Stimulated activated naive B cell treated with anti-CD40 and anti-IgM and Interleukin-4, amounts not matched to agents 10 μg/mL and 1 μg/mL and 100 μg/mL, for 72 hours (primary cell): ENCODE measurements at regions not wholly inside any gene's neighbourhood (a gene's known extent, or its start where the extent isn't known, plus 50 kb on each side); places are given as distances from the start of the nearest gene placed in this dataset.

Source experiments
- ATAC-seq, 2 donors: fragments of 150-1000 bp; cut with Tn5 transposase; replicated peaks; 2 replicates each; pipeline ENCODE4 v1.10.0; 2021; ENCODE audit warnings: moderate library complexity in 1 of 2
- DNase-seq: peaks from one replicate; pipeline ENCODE4 v3.0.0; 2021
- H3K27ac Mint-ChIP-seq: one replicate; pipeline ENCODE4 v1.8.0; 2022; ENCODE audit warnings: mild to moderate bottlenecking, mixed read lengths
- H3K27me3 Mint-ChIP-seq, 2 donors: one replicate each; pipeline ENCODE4 v1.8.0; 2022; ENCODE audit warnings: mixed read lengths in 2 of 2
- H3K36me3 Mint-ChIP-seq, 2 donors: one replicate each; pipeline ENCODE4 v1.8.0; 2022; ENCODE audit warnings: mixed read lengths in 2 of 2, mild to moderate bottlenecking in 1 of 2
- H3K4me1 Mint-ChIP-seq, 2 donors: one replicate each; pipeline ENCODE4 v1.8.0; 2022; ENCODE audit warnings: mixed read lengths in 2 of 2, mild to moderate bottlenecking in 1 of 2
- H3K4me3 Mint-ChIP-seq, 2 donors: one replicate each; pipeline ENCODE4 v1.8.0; 2022; ENCODE audit warnings: mild to moderate bottlenecking in 2 of 2, mixed read lengths in 2 of 2, moderate library complexity in 1 of 2
- H3K9me3 Mint-ChIP-seq, 2 donors: one replicate each; pipeline ENCODE4 v1.8.0; 2022; ENCODE audit warnings: mixed read lengths in 2 of 2, mild to moderate bottlenecking in 1 of 2

GRCh38 chr10:85524001-85524666 lies 842.5 kb downstream of the GRID1 start:
- Mint-ChIP-seq H3K36me3 (no peaks in the 10 kb centered on the region), H3K9me3 (peaks cover 4 to 6% of the 10 kb centered on the region in 2 donors), H3K4me3 (no peak overlapping the region), H3K4me1 (no peaks in the 10 kb centered on the region), H3K27ac (no peak overlapping the region), H3K27me3 (peaks cover 0 to 4% of the 10 kb centered on the region in 2 donors)
- ATAC-seq (no peak), DNase-seq (no peak)

GRCh38 chr10:85527616-85528317 lies 838.8 kb downstream of the GRID1 start:
- no peak for ATAC-seq

GRCh38 chr10:85528318-85528652 lies 838.3 kb downstream of the GRID1 start:
- Mint-ChIP-seq H3K4me1 (no peaks in the 10 kb centered on the region), H3K27me3 (no peaks in the 10 kb centered on the region), H3K9me3 (peaks cover 5 to 9% of the 10 kb centered on the region in 2 donors), H3K4me3 (no peak overlapping the region), H3K36me3 (no peaks in the 10 kb centered on the region), H3K27ac (no peak overlapping the region)
- ATAC-seq, result no peak
- DNase-seq, result no peak

More at GRCh38 chr10:85527616-85528317, 838.8 kb downstream of the GRID1 start:
- Mint-ChIP-seq H3K36me3 (no peaks in the 10 kb centered on the region), H3K4me1 (no peaks in the 10 kb centered on the region), H3K9me3 (peaks cover 5 to 9% of the 10 kb centered on the region in 2 donors), H3K27ac (no peak overlapping the region), H3K27me3 (no peaks in the 10 kb centered on the region), H3K4me3 (no peak overlapping the region)
- no peak for DNase-seq

- H3K27ac Mint-ChIP-seq, result no peak overlapping the region
- no peak overlapping the region for H3K4me3 Mint-ChIP-seq
- H3K27me3 Mint-ChIP-seq, result no peaks in the 10 kb centered on the region
- no peaks in the 10 kb centered on the region for H3K36me3 Mint-ChIP-seq
- peaks cover 8 to 9% of the 10 kb centered on the region in 2 donors for H3K9me3 Mint-ChIP-seq
- no peak for DNase-seq
- ATAC-seq, result no peak
- H3K4me1 Mint-ChIP-seq, result no peaks in the 10 kb centered on the region
These were observed 834.9 kb downstream of the GRID1 start for GRCh38 chr10:85531706-85532105.

- Mint-ChIP-seq H3K36me3 (no peaks in the 10 kb centered on the region), H3K27ac (no peak overlapping the region), H3K4me3 (no peak overlapping the region), H3K4me1 (no peaks in the 10 kb centered on the region), H3K27me3 (no peaks in the 10 kb centered on the region), H3K9me3 (peaks cover 8 to 9% of the 10 kb centered on the region in 2 donors)
- ATAC-seq (no peak), DNase-seq (no peak)
These were observed 833.8 kb downstream of the GRID1 start for GRCh38 chr10:85532773-85533172.

GRCh38 chr10:85535926-85536325 lies 830.7 kb downstream of the GRID1 start:
- H3K4me1 Mint-ChIP-seq, result no peaks in the 10 kb centered on the region
- H3K4me3 Mint-ChIP-seq, result no peak overlapping the region
- no peak overlapping the region for H3K27ac Mint-ChIP-seq
- no peak for DNase-seq
- no peaks in the 10 kb centered on the region for H3K27me3 Mint-ChIP-seq
- no peaks in the 10 kb centered on the region for H3K36me3 Mint-ChIP-seq
- H3K9me3 Mint-ChIP-seq, result peaks cover 0 to 2% of the 10 kb centered on the region in 2 donors
- no peak for ATAC-seq

GRCh38 chr10:85537561-85537960 lies 829.0 kb downstream of the GRID1 start:
- Mint-ChIP-seq H3K27me3 (no peaks in the 10 kb centered on the region), H3K27ac (no peak overlapping the region), H3K4me3 (no peak overlapping the region), H3K9me3 (peaks cover 0 to 2% of the 10 kb centered on the region in 2 donors), H3K36me3 (no peaks in the 10 kb centered on the region), H3K4me1 (no peaks in the 10 kb centered on the region)
- ATAC-seq (no peak), DNase-seq (no peak)

GRCh38 chr10:85538601-85539000 lies 828.0 kb downstream of the GRID1 start:
- no peak overlapping the region for H3K4me3 Mint-ChIP-seq
- DNase-seq (no peak), ATAC-seq (no peak)
- peaks cover 0 to 2% of the 10 kb centered on the region in 2 donors for H3K9me3 Mint-ChIP-seq
- no peak overlapping the region for H3K27ac Mint-ChIP-seq
- H3K27me3 Mint-ChIP-seq, result no peaks in the 10 kb centered on the region
- H3K36me3 Mint-ChIP-seq, result no peaks in the 10 kb centered on the region
- no peaks in the 10 kb centered on the region for H3K4me1 Mint-ChIP-seq

GRCh38 chr10:85542152-85542551 lies 824.4 kb downstream of the GRID1 start:
- no peaks in the 10 kb centered on the region for H3K4me1 Mint-ChIP-seq
- ATAC-seq (no peak), DNase-seq (no peak)
- no peak overlapping the region for H3K27ac Mint-ChIP-seq
- no peaks in the 10 kb centered on the region for H3K36me3 Mint-ChIP-seq
- H3K27me3 Mint-ChIP-seq, result peaks cover 8 to 16% of the 10 kb centered on the region in 2 donors
- no peak overlapping the region for H3K4me3 Mint-ChIP-seq
- H3K9me3 Mint-ChIP-seq, result peaks cover 0 to 4% of the 10 kb centered on the region in 2 donors

GRCh38 chr10:85542936-85543730 lies 823.5 kb downstream of the GRID1 start:
- H3K9me3 Mint-ChIP-seq, result peaks cover 0 to 4% of the 10 kb centered on the region in 2 donors
- H3K4me3 Mint-ChIP-seq, result no peak overlapping the region
- no peaks in the 10 kb centered on the region for H3K4me1 Mint-ChIP-seq
- no peak for DNase-seq
- H3K36me3 Mint-ChIP-seq, result no peaks in the 10 kb centered on the region
- H3K27ac Mint-ChIP-seq, result no peak overlapping the region
- ATAC-seq, result no peak
- peaks cover 15 to 18% of the 10 kb centered on the region in 2 donors for H3K27me3 Mint-ChIP-seq

GRCh38 chr10:85544956-85545355 lies 821.6 kb downstream of the GRID1 start:
- no peak overlapping the region for H3K4me3 Mint-ChIP-seq
- H3K27ac Mint-ChIP-seq, result no peak overlapping the region
- no peaks in the 10 kb centered on the region for H3K4me1 Mint-ChIP-seq
- peaks cover 16 to 24% of the 10 kb centered on the region in 2 donors for H3K27me3 Mint-ChIP-seq
- DNase-seq (no peak), ATAC-seq (no peak)
- H3K9me3 Mint-ChIP-seq, result peaks cover 0 to 4% of the 10 kb centered on the region in 2 donors
- no peaks in the 10 kb centered on the region for H3K36me3 Mint-ChIP-seq

GRCh38 chr10:85545874-85546273 lies 820.7 kb downstream of the GRID1 start:
- ATAC-seq, result no peak
- H3K9me3 Mint-ChIP-seq, result peaks cover 0 to 4% of the 10 kb centered on the region in 2 donors
- DNase-seq, result no peak
- peaks cover 16 to 24% of the 10 kb centered on the region in 2 donors for H3K27me3 Mint-ChIP-seq
- no peaks in the 10 kb centered on the region for H3K4me1 Mint-ChIP-seq
- no peak overlapping the region for H3K4me3 Mint-ChIP-seq
- no peak overlapping the region for H3K27ac Mint-ChIP-seq
- H3K36me3 Mint-ChIP-seq, result no peaks in the 10 kb centered on the region

- Mint-ChIP-seq H3K36me3 (no peaks in the 10 kb centered on the region), H3K27me3 (peaks cover 16 to 24% of the 10 kb centered on the region in 2 donors), H3K27ac (no peak overlapping the region), H3K4me3 (no peak overlapping the region), H3K4me1 (no peaks in the 10 kb centered on the region), H3K9me3 (peaks cover 0 to 4% of the 10 kb centered on the region in 2 donors)
- ATAC-seq (no peak), DNase-seq (no peak)
These were observed 819.1 kb downstream of the GRID1 start for GRCh38 chr10:85547460-85548023.

- Mint-ChIP-seq H3K9me3 (peaks cover 0 to 4% of the 10 kb centered on the region in 2 donors), H3K36me3 (no peaks in the 10 kb centered on the region), H3K4me3 (no peak overlapping the region), H3K4me1 (no peaks in the 10 kb centered on the region), H3K27me3 (peaks cover 16 to 24% of the 10 kb centered on the region in 2 donors), H3K27ac (no peak overlapping the region)
- DNase-seq (no peak), ATAC-seq (peak; percentile 52 to 63)
These were observed 818.6 kb downstream of the GRID1 start for GRCh38 chr10:85548034-85548433.
